VCaP (cell line): ENCODE measurements at regions not wholly inside any gene's neighbourhood (a gene's known extent, or its start where the extent isn't known, plus 50 kb on each side); places are given as distances from the start of the nearest gene placed in this dataset.

Source experiments
- H3K27ac ChIP-seq: fragments of 450-650 bp; 2 replicates; pipeline ENCODE4 v1.5.1; 2017
- TF ChIP-seq, protein P1 (sequence below): fragments of 450-650 bp; conservative IDR thresholded peaks from 2 replicates; pipeline ENCODE4 v1.5.1; 2017; ENCODE audit warnings: mild to moderate bottlenecking, moderate library complexity

- TF ChIP-seq, protein P1, sequence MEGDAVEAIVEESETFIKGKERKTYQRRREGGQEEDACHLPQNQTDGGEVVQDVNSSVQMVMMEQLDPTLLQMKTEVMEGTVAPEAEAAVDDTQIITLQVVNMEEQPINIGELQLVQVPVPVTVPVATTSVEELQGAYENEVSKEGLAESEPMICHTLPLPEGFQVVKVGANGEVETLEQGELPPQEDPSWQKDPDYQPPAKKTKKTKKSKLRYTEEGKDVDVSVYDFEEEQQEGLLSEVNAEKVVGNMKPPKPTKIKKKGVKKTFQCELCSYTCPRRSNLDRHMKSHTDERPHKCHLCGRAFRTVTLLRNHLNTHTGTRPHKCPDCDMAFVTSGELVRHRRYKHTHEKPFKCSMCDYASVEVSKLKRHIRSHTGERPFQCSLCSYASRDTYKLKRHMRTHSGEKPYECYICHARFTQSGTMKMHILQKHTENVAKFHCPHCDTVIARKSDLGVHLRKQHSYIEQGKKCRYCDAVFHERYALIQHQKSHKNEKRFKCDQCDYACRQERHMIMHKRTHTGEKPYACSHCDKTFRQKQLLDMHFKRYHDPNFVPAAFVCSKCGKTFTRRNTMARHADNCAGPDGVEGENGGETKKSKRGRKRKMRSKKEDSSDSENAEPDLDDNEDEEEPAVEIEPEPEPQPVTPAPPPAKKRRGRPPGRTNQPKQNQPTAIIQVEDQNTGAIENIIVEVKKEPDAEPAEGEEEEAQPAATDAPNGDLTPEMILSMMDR = no peak
- no peak overlapping the region for H3K27ac ChIP-seq
These were observed 257.9 kb upstream of the ADRA1B start for GRCh38 chr5:159658266-159658925.

DNA sequence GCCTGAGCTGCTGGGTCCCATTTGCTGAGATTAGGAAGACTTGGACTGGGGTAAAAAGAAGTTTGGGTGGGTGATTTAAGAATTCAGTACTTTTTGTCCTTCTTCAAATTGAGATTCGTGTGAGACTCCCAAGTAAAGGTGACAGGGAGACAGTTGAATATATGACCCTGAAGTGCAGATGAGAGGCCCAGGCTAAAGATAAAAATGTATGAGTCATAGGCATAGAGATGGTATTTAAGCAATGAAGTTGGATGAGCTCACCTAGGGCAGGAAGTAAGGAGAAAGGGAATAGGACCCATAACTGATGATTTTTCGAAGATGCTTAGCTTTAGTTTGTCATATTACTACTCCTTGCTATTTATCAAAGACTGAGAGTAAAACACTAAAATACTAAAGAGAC lies 255.9 kb upstream of the ADRA1B start:
- no peak overlapping the region for H3K27ac ChIP-seq
- TF ChIP-seq, protein P1 = no peak

GRCh38 chr5:159663986-159664385 lies 252.3 kb upstream of the ADRA1B start:
- TF ChIP-seq, protein P1 = no peak
- H3K27ac ChIP-seq = no peak overlapping the region

- TF ChIP-seq, protein P1 = no peak
- no peak overlapping the region for H3K27ac ChIP-seq
These were observed 249.0 kb upstream of the ADRA1B start for GRCh38 chr5:159667286-159667685.

- no peak overlapping the region for H3K27ac ChIP-seq
- TF ChIP-seq, protein P1 = no peak
These were observed 247.7 kb upstream of the ADRA1B start for GRCh38 chr5:159668556-159668955.

DNA sequence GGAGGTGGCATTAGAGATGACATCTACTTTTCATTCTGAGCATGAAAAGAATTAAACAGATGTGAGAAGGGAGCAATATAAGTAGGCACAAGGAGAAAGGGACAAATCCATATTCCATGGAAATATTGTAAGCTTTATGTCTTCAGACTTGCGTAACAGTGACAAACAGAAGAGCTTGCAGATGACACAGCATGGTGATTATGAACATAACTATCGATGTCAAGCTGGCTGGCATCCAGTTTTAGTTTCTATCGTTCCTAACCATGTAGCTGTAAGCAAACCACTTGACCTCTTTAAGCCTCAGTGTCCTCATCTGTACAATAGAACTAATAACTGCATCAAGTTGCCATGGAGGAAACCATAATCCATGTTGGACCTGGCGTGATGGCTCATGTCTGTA lies 246.7 kb upstream of the ADRA1B start:
- TF ChIP-seq, protein P1 = no peak

DNA sequence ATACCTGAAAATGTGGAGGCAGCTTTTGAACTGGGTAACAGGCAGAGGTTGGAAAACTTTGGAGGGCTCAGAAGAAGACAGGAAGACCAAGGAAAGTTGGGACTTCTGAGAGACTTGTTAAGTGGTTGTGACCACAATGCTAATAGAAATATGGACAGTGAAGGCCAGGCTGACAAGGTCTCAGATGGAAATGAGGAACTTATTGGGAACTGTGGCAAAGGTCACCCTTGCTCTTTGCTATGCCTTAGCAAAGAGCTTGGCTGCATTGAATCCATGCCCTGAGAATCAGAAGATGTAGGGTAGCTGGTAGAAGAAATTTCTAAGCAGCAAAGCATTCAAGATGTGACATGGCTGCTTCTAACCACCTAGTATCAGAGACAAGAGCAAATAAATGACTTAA lies 244.4 kb upstream of the ADRA1B start:
- TF ChIP-seq, protein P1 = no peak
- H3K27ac ChIP-seq = no peak overlapping the region

More for the DNA sequence above, 246.7 kb upstream of the ADRA1B start:
- no peak overlapping the region for H3K27ac ChIP-seq
